MM.1S (cell line): ENCODE measurements at regions not wholly inside any gene's neighbourhood (a gene's known extent, or its start where the extent isn't known, plus 50 kb on each side); places are given as distances from the start of the nearest gene placed in this dataset.

Experiments used
- CTCF ChIP-seq: fragments of 300-600 bp; sonication (generic); IDR thresholded peaks from 2 replicates; pipeline ENCODE4 v1.5.1; 2016; ENCODE audit warnings: antibody characterized with exemption, low read length, mixed read lengths
- EZH2 ChIP-seq: fragments of 300-600 bp; sonication (generic); optimal IDR thresholded peaks from 2 replicates; pipeline ENCODE3; 2017; ENCODE audit warnings: low read depth, mild to moderate bottlenecking, antibody characterized with exemption, low read length, mixed read lengths
- EZH2phosphoT487 ChIP-seq: fragments of 300-600 bp; sonication (generic); IDR thresholded peaks from 2 replicates; pipeline ENCODE4 v1.6.1; 2018; ENCODE audit warnings: antibody characterized with exemption, low read length

- TF ChIP-seq CTCF (no peak), EZH2 (no peak), EZH2phosphoT487 (no peak)
Observed at GRCh38 chr6:48713612-48714011, 602.6 kb upstream of the PTCHD4 start.
